GM19240 (cell line): ENCODE measurements at regions not wholly inside any gene's neighbourhood (a gene's known extent, or its start where the extent isn't known, plus 50 kb on each side); places are given as distances from the start of the nearest gene placed in this dataset.

Experiments used
- DNase-seq: peaks from one replicate; pipeline ENCODE4 v3.0.0; 2011; ENCODE audit warnings: low spot score; ENCODE audit not compliant: insufficient read length

GRCh38 chr1:96651517-96651916 lies 70.1 kb upstream of the PTBP2 start:
- no peak for DNase-seq

GRCh38 chr1:96660051-96660450 lies 61.5 kb upstream of the PTBP2 start:
- DNase-seq = no peak

GRCh38 chr1:96660503-96660902 lies 61.1 kb upstream of the PTBP2 start:
- DNase-seq = no peak
